Small intestine (tissue), 7 donors: ENCODE measurements at regions not wholly inside any gene's neighbourhood (a gene's known extent, or its start where the extent isn't known, plus 50 kb on each side); places are given as distances from the start of the nearest gene placed in this dataset.

Experiments
- DNase-seq, 2 donors: peaks; one replicate each; pipeline versions ENCODE4 v3.0.0 to v3.0.0-alpha.2; 2013
- FAIRE-seq: peaks from 2 replicates; lab custom pipeline; 2012; peaks lifted over from hg19 to GRCh38; lab: Jason Lieb, UNC
- H3K27ac ChIP-seq, 3 donors: one replicate each; pipeline ENCODE4 v1.5.1; 2013; ENCODE audit warnings: low read length in 2 of 3, mild to moderate bottlenecking in 2 of 3, control low read depth in 1 of 3, inconsistent platforms in 1 of 3, low read depth in 1 of 3, moderate library complexity in 1 of 3
- H3K27me3 ChIP-seq, 3 donors: one replicate each; pipeline ENCODE4 v1.6.1; 2013; ENCODE audit warnings: low read length in 3 of 3, inconsistent platforms in 1 of 3; ENCODE audit not compliant: control insufficient read depth in 3 of 3, insufficient read depth in 3 of 3
- H3K36me3 ChIP-seq, 3 donors: one replicate each; pipeline ENCODE4 v1.6.1; 2013; ENCODE audit warnings: low read length in 3 of 3, inconsistent platforms in 1 of 3, low read depth in 1 of 3, mild to moderate bottlenecking in 1 of 3, moderate library complexity in 1 of 3; ENCODE audit not compliant: control insufficient read depth in 3 of 3, insufficient read depth in 2 of 3
- H3K4me1 ChIP-seq, 3 donors: one replicate each; pipeline ENCODE4 v1.6.1; 2013; ENCODE audit warnings: low read length in 2 of 3, inconsistent platforms in 1 of 3, low read depth in 1 of 3, mild to moderate bottlenecking in 1 of 3, moderate library complexity in 1 of 3; ENCODE audit not compliant: control insufficient read depth in 3 of 3, insufficient read depth in 2 of 3
- H3K4me3 ChIP-seq, 3 donors: one replicate each; pipeline ENCODE4 v1.5.1; 2013; ENCODE audit warnings: low read length in 3 of 3, control low read depth in 1 of 3, inconsistent platforms in 1 of 3, low read depth in 1 of 3, mild to moderate bottlenecking in 1 of 3, moderate library complexity in 1 of 3
- H3K9me3 ChIP-seq, 2 donors: one replicate each; pipeline ENCODE4 v1.6.1; 2013; ENCODE audit warnings: low read depth in 1 of 2, low read length in 1 of 2; ENCODE audit not compliant: control insufficient read depth in 2 of 2, insufficient read depth in 1 of 2
- WGBS, 3 donors: extraction: QIAGEN DNeasy Blood & Tissue Kit; methylation state at CpG; one replicate each; pipeline ENCODE4 v1.1.7; 2013; 5-methylcytosine and 5-hydroxymethylcytosine counted together
- donor health status: healthy with polysubstance abuse.
- donor health status: control.
- donor health status: control.
- donor health status: Bipolar disorder and iron deficiency.
- donor health status: healthy.

- no peak overlapping the region for H3K27ac ChIP-seq
- 72 to 80% (median 73%) methylated on average over 5 of the region's 5 CpGs for WGBS, 3 donors
- no peaks in the 10 kb centered on the region for H3K9me3 ChIP-seq
- H3K27me3 ChIP-seq, result no peaks in the 10 kb centered on the region
- FAIRE-seq, result no peak
- no peaks in the 10 kb centered on the region for H3K4me1 ChIP-seq
- H3K4me3 ChIP-seq, result no peak overlapping the region
- DNase-seq, result no peak
- H3K36me3 ChIP-seq, result no peaks in the 10 kb centered on the region
Observed at GRCh38 chr9:82706786-82707185, 356.2 kb downstream of the RASEF start.

GRCh38 chr9:82716821-82717220 is 346.1 kb downstream of the RASEF start:
- DNase-seq, result no peak
- WGBS, 3 donors, result 69 to 85% (median 73%) methylated on average over 2 of the region's 2 CpGs
- no peak for FAIRE-seq
- Histone ChIP-seq H3K27ac (no peak overlapping the region), H3K36me3 (no peaks in the 10 kb centered on the region), H3K4me3 (no peak overlapping the region), H3K9me3 (peaks cover 0 to 7% of the 10 kb centered on the region in 2 donors), H3K4me1 (no peaks in the 10 kb centered on the region), H3K27me3 (no peaks in the 10 kb centered on the region)

DNA sequence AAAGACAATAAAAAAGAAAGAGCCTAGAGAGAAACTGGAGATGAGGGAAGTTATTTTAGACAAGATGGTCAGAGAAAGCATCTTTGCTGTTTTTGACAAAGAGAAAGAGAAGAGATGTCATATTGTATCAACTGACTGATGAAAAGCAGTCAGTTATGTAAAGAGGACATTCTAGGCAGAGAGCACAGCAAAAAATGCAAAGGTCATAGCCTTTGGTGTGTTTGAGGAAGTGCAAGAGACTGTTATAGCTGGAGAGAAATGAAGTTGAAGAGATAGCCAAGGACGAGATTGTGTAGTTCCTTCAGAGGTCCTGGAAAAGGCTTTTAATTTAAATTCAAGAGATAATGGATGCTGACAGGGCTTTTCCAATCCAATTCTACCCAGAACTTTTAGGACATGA is 342.4 kb downstream of the RASEF start:
- Histone ChIP-seq H3K4me1 (no peaks in the 10 kb centered on the region), H3K36me3 (no peaks in the 10 kb centered on the region), H3K9me3 (no peaks in the 10 kb centered on the region), H3K4me3 (no peak overlapping the region), H3K27ac (no peak overlapping the region), H3K27me3 (no peaks in the 10 kb centered on the region)
- DNase-seq (no peak), FAIRE-seq (no peak)
- WGBS, 3 donors, result 44 to 77% (median 61%) methylated on average over 1 of the region's 1 CpG

GRCh38 chr9:82721593-82721992 is 341.3 kb downstream of the RASEF start:
- no peak overlapping the region for H3K27ac ChIP-seq
- H3K27me3 ChIP-seq, result no peaks in the 10 kb centered on the region
- DNase-seq, result no peak
- H3K4me3 ChIP-seq, result no peak overlapping the region
- H3K4me1 ChIP-seq, result no peaks in the 10 kb centered on the region
- no peaks in the 10 kb centered on the region for H3K36me3 ChIP-seq
- no peaks in the 10 kb centered on the region for H3K9me3 ChIP-seq
- FAIRE-seq, result no peak
- WGBS, 3 donors, result 19 to 27% (median 21%) methylated on average over 1 of the region's 1 CpG

DNA sequence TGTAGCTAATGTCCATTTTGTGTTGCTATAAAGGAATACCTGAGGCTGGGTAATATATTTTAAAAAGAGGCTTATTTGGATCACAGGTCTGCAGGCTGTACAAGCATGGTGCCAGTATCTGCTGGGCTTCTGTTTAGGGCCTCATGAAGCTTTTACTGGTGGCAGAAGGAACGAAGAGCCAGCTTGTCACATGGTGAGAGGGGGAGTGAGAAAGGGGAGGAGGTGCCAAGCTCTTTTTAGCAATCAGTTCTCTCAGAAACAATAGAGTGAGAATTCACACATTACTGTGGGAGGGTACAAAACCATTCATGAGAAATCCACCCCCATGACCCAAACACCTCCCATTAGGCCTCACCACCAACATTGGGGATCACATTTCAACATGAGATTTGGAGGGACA is 340.9 kb downstream of the RASEF start:
- WGBS, 3 donors, result 56 to 86% (median 56%) methylated on average over 1 of the region's 1 CpG
- Histone ChIP-seq H3K4me3 (no peak overlapping the region), H3K9me3 (no peaks in the 10 kb centered on the region), H3K4me1 (no peaks in the 10 kb centered on the region), H3K27me3 (no peaks in the 10 kb centered on the region), H3K36me3 (no peaks in the 10 kb centered on the region), H3K27ac (no peak overlapping the region)
- FAIRE-seq (no peak), DNase-seq (no peak)

DNA sequence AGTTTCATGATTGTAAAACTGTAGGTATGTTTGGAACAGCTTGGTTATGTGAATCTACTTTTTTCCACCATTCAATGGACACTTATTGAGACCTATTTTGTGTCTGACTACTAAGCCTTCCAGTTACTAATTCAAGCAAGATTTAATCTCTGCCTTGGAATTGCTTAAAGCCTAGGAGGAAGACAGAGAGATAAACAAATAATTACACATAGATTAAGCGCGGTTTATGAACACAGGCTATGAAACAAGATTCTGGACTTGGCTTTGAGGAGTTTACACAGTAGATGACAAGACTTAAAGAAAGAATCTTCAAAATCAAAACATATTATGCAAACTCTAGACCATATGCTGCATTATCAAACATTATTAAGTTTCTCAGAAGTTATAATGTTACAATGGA is 340.4 kb downstream of the RASEF start:
- 28 to 48% (median 36%) methylated on average over 2 of the region's 2 CpGs for WGBS, 3 donors
- H3K9me3 ChIP-seq, result no peaks in the 10 kb centered on the region
- H3K4me3 ChIP-seq, result no peak overlapping the region
- no peaks in the 10 kb centered on the region for H3K36me3 ChIP-seq
- FAIRE-seq (no peak), DNase-seq (no peak)
- H3K4me1 ChIP-seq, result no peaks in the 10 kb centered on the region
- H3K27ac ChIP-seq, result no peak overlapping the region
- no peaks in the 10 kb centered on the region for H3K27me3 ChIP-seq

DNA sequence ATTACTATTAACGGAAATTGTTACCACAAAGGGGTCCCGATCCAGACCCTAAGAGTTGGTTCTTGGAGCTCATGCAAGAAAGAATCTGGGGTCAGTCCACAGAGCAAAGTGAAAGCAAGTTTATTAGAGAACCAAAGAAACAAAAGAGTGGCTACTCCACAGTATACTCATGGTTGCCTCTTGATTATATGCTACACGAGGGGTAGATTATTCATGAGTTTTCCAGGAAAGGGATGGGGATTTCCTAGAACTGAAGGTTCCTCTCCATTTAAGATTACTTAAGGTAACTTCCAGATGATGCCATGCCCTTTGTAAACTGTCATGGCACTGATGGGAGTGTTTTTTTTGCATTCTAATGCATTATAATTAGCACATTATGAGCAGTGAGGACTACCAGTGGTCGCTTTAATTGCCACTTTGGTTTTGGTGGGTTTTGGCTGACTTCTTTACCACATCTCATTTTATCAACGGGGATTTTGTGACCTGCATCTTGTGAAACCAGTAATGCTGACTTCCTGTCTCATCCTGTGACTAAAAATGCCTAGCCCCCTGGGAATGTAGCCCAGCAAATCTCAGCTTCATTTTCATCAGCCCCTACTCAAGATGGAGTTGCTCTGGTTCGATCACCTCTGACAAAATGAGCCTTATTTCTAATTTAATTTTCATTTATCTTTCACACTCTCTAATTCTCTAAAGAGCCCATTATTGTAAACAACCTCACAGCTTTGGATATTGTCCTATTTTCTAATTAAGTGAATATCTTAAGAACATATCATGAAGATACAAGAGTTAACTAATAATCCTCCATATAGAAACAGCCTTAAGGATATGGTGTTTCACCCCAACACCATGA is 336.3 kb downstream of the RASEF start:
- FAIRE-seq (no peak), DNase-seq (no peak)
- H3K36me3 ChIP-seq, result no peaks in the 10 kb centered on the region

GRCh38 chr9:82729141-82729540 is 333.8 kb downstream of the RASEF start:
- Histone ChIP-seq H3K4me1 (no peaks in the 10 kb centered on the region), H3K27me3 (peaks cover 0 to 2% (median 0%) of the 10 kb centered on the region in 3 donors), H3K36me3 (no peaks in the 10 kb centered on the region), H3K9me3 (no peaks in the 10 kb centered on the region), H3K27ac (no peak overlapping the region), H3K4me3 (no peak overlapping the region)
- FAIRE-seq (no peak), DNase-seq (no peak)
- WGBS, 3 donors, result 87 to 93% (median 91%) methylated on average over 6 of the region's 6 CpGs

More for the DNA sequence above, 336.3 kb downstream of the RASEF start:
- Histone ChIP-seq H3K9me3 (no peaks in the 10 kb centered on the region), H3K4me3 (no peak overlapping the region), H3K27me3 (no peaks in the 10 kb centered on the region), H3K27ac (no peak overlapping the region), H3K4me1 (no peaks in the 10 kb centered on the region)
- 51 to 59% (median 54%) methylated on average over 6 of the region's 6 CpGs for WGBS, 3 donors
